Sigmoid colon (tissue), 6 donors: ENCODE measurements at regions not wholly inside any gene's neighbourhood (a gene's known extent, or its start where the extent isn't known, plus 50 kb on each side); places are given as distances from the start of the nearest gene placed in this dataset.

Experiments
- DNase-seq: peaks from one replicate; pipeline ENCODE4 v3.0.0-alpha.2; 2019
- H3K27ac ChIP-seq, 4 donors: fragments of 200-600 bp; sonication (generic); one replicate each; pipeline ENCODE4 v1.5.1; 2016 to 2019; ENCODE audit warnings: mild to moderate bottlenecking in 1 of 4
- H3K27me3 ChIP-seq, 3 donors: fragments of 200-600 bp; sonication (generic); one replicate each; pipeline ENCODE4 v1.5.1; 2019; ENCODE audit warnings: mild to moderate bottlenecking in 1 of 3
- H3K36me3 ChIP-seq, 4 donors: fragments of 200-600 bp; sonication (generic); one replicate each; pipeline ENCODE4 v1.5.1; 2016 to 2019
- H3K4me1 ChIP-seq, 4 donors: fragments of 200-600 bp; sonication (generic); one replicate each; pipeline ENCODE4 v1.5.1; 2017 to 2019
- H3K4me3 ChIP-seq, 4 donors: fragments of 200-600 bp; sonication (generic); one replicate each; pipeline ENCODE4 v1.5.1; 2017 to 2019; ENCODE audit warnings: mild to moderate bottlenecking in 2 of 4, moderate library complexity in 1 of 4
- H3K9me3 ChIP-seq, 4 donors: fragments of 200-600 bp in 3 of 4; sonication (generic) in 3 of 4; one replicate each; pipeline versions ENCODE4 v1.5.1 to v1.6.1; 2013 to 2019
- CTCF ChIP-seq, 4 experiments: fragments of 450-650 bp in 3 of 4; fragments of 200-600 bp in 1 of 4; IDR thresholded peaks; one replicate each; pipeline ENCODE4 v1.5.1; 2016 to 2019; ENCODE audit warnings: antibody characterized with exemption in 4 of 4, mild to moderate bottlenecking in 3 of 4, moderate library complexity in 2 of 4
- EP300 ChIP-seq, 4 donors: sonication (generic); formaldehyde crosslinking; IDR thresholded peaks; one replicate each; pipeline ENCODE4 v1.6.1; 2017; ENCODE audit warnings: antibody characterized with exemption in 4 of 4
- POLR2A ChIP-seq, 2 donors: fragments of 450-650 bp; IDR thresholded peaks; one replicate each; pipeline ENCODE4 v1.6.1; 2016; ENCODE audit warnings: antibody characterized with exemption in 2 of 2, mild to moderate bottlenecking in 2 of 2, moderate library complexity in 2 of 2
- POLR2AphosphoS5 ChIP-seq, 4 donors: sonication (generic); formaldehyde crosslinking; IDR thresholded peaks; one replicate each; pipeline ENCODE4 v1.6.1; 2017; ENCODE audit warnings: antibody characterized with exemption in 4 of 4
- WGBS, 2 donors: extraction: QIAGEN DNeasy Blood & Tissue Kit; methylation state at CpG; one replicate each; pipeline ENCODE4 v1.1.7; 2013; 5-methylcytosine and 5-hydroxymethylcytosine counted together
- intact Hi-C: fragments of 100-400 bp; cut with DNase I; formaldehyde crosslinking; loops from one replicate; pipeline ENCODE4 v1.15.1; 2023
- donor health status: healthy with polysubstance abuse.
- donor health status: healthy.

- DNase-seq = no peak
- intact Hi-C loops = no loop called here
- H3K36me3 ChIP-seq = no peaks in the 10 kb centered on the region
- no peaks in the 10 kb centered on the region for H3K27me3 ChIP-seq
- H3K27ac ChIP-seq = no peak overlapping the region
- TF ChIP-seq EP300 (IDR thresholded peaks at IDR 0.05) (no peak), POLR2AphosphoS5 (IDR thresholded peaks at IDR 0.05) (no peak), POLR2A (IDR thresholded peaks at IDR 0.05) (no peak), CTCF (IDR thresholded peaks at IDR 0.05) (no peak)
- no peaks in the 10 kb centered on the region for H3K9me3 ChIP-seq
- H3K4me3 ChIP-seq = no peak overlapping the region
- WGBS, 2 donors = 47 to 59% methylated on average over 4 of the region's 4 CpGs
- H3K4me1 ChIP-seq = no peaks in the 10 kb centered on the region
These were observed 119.2 kb downstream of the KCNF1 start for GRCh38 chr2:11030909-11031308.

GRCh38 chr2:11031876-11032275, 120.1 kb downstream of the KCNF1 start:
- TF ChIP-seq EP300 (IDR thresholded peaks at IDR 0.05) (no peak), POLR2AphosphoS5 (IDR thresholded peaks at IDR 0.05) (no peak)
- 71 to 77% methylated on average over 1 of the region's 1 CpG for WGBS, 2 donors
- no peak overlapping the region for H3K4me3 ChIP-seq
- H3K9me3 ChIP-seq = peaks cover 0 to 3% (median 0%) of the 10 kb centered on the region in 4 donors
- no peaks in the 10 kb centered on the region for H3K4me1 ChIP-seq
- intact Hi-C loops = no loop called here
- H3K36me3 ChIP-seq = no peaks in the 10 kb centered on the region
- no peak for DNase-seq
- H3K27me3 ChIP-seq = no peaks in the 10 kb centered on the region
- no peak overlapping the region for H3K27ac ChIP-seq

GRCh38 chr2:11032396-11032795, 120.7 kb downstream of the KCNF1 start:
- Histone ChIP-seq H3K27ac (no peak overlapping the region), H3K9me3 (peaks cover 0 to 3% (median 0%) of the 10 kb centered on the region in 4 donors), H3K36me3 (no peaks in the 10 kb centered on the region), H3K4me1 (no peaks in the 10 kb centered on the region), H3K4me3 (no peak overlapping the region), H3K27me3 (no peaks in the 10 kb centered on the region)
- WGBS, 2 donors = 44 to 49% methylated on average over 2 of the region's 2 CpGs
- TF ChIP-seq CTCF (IDR thresholded peaks at IDR 0.05) (no peak), POLR2AphosphoS5 (IDR thresholded peaks at IDR 0.05) (no peak), POLR2A (IDR thresholded peaks at IDR 0.05) (no peak), EP300 (IDR thresholded peaks at IDR 0.05) (no peak)
- DNase-seq = no peak
- intact Hi-C loops = no loop called here

GRCh38 chr2:11033114-11033513, 121.4 kb downstream of the KCNF1 start:
- DNase-seq = no peak
- TF ChIP-seq POLR2AphosphoS5 (IDR thresholded peaks at IDR 0.05) (no peak), POLR2A (IDR thresholded peaks at IDR 0.05) (no peak), EP300 (IDR thresholded peaks at IDR 0.05) (no peak), CTCF (IDR thresholded peaks at IDR 0.05) (no peak)
- Histone ChIP-seq H3K4me1 (no peaks in the 10 kb centered on the region), H3K27me3 (no peaks in the 10 kb centered on the region), H3K9me3 (peaks cover 0 to 4% (median 2%) of the 10 kb centered on the region in 4 donors), H3K36me3 (no peaks in the 10 kb centered on the region), H3K4me3 (no peak overlapping the region), H3K27ac (no peak overlapping the region)
- WGBS, 2 donors = 88 to 91% methylated on average over 1 of the region's 1 CpG
- intact Hi-C loops = no loop called here

GRCh38 chr2:11038641-11039040, 116.6 kb upstream of the SLC66A3 start:
- TF ChIP-seq EP300 (IDR thresholded peaks at IDR 0.05) (no peak), POLR2A (IDR thresholded peaks at IDR 0.05) (no peak), CTCF (IDR thresholded peaks at IDR 0.05) (no peak), POLR2AphosphoS5 (IDR thresholded peaks at IDR 0.05) (no peak)

More at GRCh38 chr2:11038641-11039040, 116.6 kb upstream of the SLC66A3 start:
- WGBS, 2 donors = 82 to 86% methylated on average over 1 of the region's 1 CpG
- H3K4me3 ChIP-seq = no peak overlapping the region
- peaks cover 2 to 17% (median 13%) of the 10 kb centered on the region in 4 donors for H3K9me3 ChIP-seq
- H3K36me3 ChIP-seq = no peaks in the 10 kb centered on the region
- no peaks in the 10 kb centered on the region for H3K27me3 ChIP-seq
- H3K4me1 ChIP-seq = no peaks in the 10 kb centered on the region
- intact Hi-C loops = no loop called here
- no peak overlapping the region for H3K27ac ChIP-seq
- no peak for DNase-seq
